IMR-90 (cell line): ENCODE measurements at regions not wholly inside any gene's neighbourhood (a gene's known extent, or its start where the extent isn't known, plus 50 kb on each side); places are given as distances from the start of the nearest gene placed in this dataset.

Experiments
- ATAC-seq: fragments of 200-7000 bp; cut with Tn5 transposase; 2 replicates; pipeline ENCODE4 v1.9.1; 2020; ENCODE audit warnings: low read depth, mild to moderate bottlenecking, moderate library complexity
- BruUV-seq: library from RNA; stranded (reverse); fragments of 400-500 nt; replicated peaks from 2 replicates; lab custom pipeline; 2021; lab: Mats Ljungman, UMichigan
- CTCF ChIA-PET: fragments of 300-600 bp; formaldehyde crosslinking; extraction: SDS; loops from one replicate; lab custom pipeline; 2021; ENCODE audit warnings: antibody characterized with exemption; lab: Yijun Ruan, JAX
- POLR2A ChIA-PET: fragments of 300-600 bp; sonication (Branson Sonifier 250); formaldehyde crosslinking; loops from one replicate; lab custom pipeline; 2022; ENCODE audit warnings: antibody characterized with exemption; ENCODE audit not compliant: unreplicated experiment; lab: Charles Lee
- DNase-seq: peaks from one replicate; pipeline ENCODE4 v3.0.0; 2013
- H2AFZ ChIP-seq: replicated peaks from 2 replicates; pipeline ENCODE3; 2013; ENCODE audit warnings: low read length, mild to moderate bottlenecking; ENCODE audit not compliant: poor library complexity
- H2AK5ac ChIP-seq: 2 replicates; pipeline ENCODE4 v1.6.1; 2013; ENCODE audit warnings: low read depth, low read length, inconsistent platforms
- H2AK9ac ChIP-seq: replicated peaks from 2 replicates; pipeline ENCODE3; 2013; ENCODE audit warnings: mild to moderate bottlenecking, low read depth, low read length, moderate library complexity; ENCODE audit not compliant: poor library complexity
- H2BK120ac ChIP-seq: 2 replicates; pipeline ENCODE4 v1.6.1; 2013; ENCODE audit warnings: low read depth, low read length, inconsistent platforms
- H2BK15ac ChIP-seq: 3 replicates; pipeline ENCODE4 v1.6.1; 2013; ENCODE audit warnings: low read depth, low read length, inconsistent platforms
- H2BK20ac ChIP-seq: 2 replicates; pipeline ENCODE4 v1.6.1; 2013; ENCODE audit warnings: low read depth, mild to moderate bottlenecking, inconsistent platforms, low read length, moderate library complexity
- H2BK5ac ChIP-seq: 2 replicates; pipeline ENCODE4 v1.6.1; 2013; ENCODE audit warnings: mild to moderate bottlenecking, low read depth, low read length, inconsistent platforms; ENCODE audit not compliant: poor library complexity, severe bottlenecking
- H3K14ac ChIP-seq: replicated peaks from 2 replicates; pipeline ENCODE4 v1.6.1; 2013; ENCODE audit warnings: low read depth, low read length, inconsistent platforms
- H3K18ac ChIP-seq: 2 replicates; pipeline ENCODE4 v1.6.1; 2013; ENCODE audit warnings: low read depth, low read length, control low read depth
- H3K23ac ChIP-seq: 2 replicates; pipeline ENCODE4 v1.6.1; 2013; ENCODE audit warnings: low read depth, low read length, inconsistent platforms
- H3K27ac ChIP-seq: 2 replicates; pipeline ENCODE4 v1.5.1; 2013; ENCODE audit warnings: mild to moderate bottlenecking, control low read depth, low read length; ENCODE audit not compliant: insufficient read depth
- H3K27me3 ChIP-seq: 2 replicates; pipeline ENCODE4 v1.6.1; 2013; ENCODE audit warnings: low read length; ENCODE audit not compliant: control insufficient read depth, insufficient read depth
- H3K36me3 ChIP-seq: 2 replicates; pipeline ENCODE4 v1.6.1; 2013; ENCODE audit warnings: low read length, mixed read lengths; ENCODE audit not compliant: control insufficient read depth, insufficient read depth
- H3K4ac ChIP-seq: 2 replicates; pipeline ENCODE4 v1.6.1; 2013; ENCODE audit warnings: low read depth, low read length, inconsistent platforms
- H3K4me1 ChIP-seq: 2 replicates; pipeline ENCODE4 v1.6.1; 2013; ENCODE audit warnings: low read length, mixed read lengths; ENCODE audit not compliant: control insufficient read depth, insufficient read depth
- H3K4me2 ChIP-seq: 2 replicates; pipeline ENCODE4 v1.6.1; 2013; ENCODE audit warnings: low read depth, mild to moderate bottlenecking, control low read depth, low read length, moderate library complexity
- H3K4me3 ChIP-seq: 2 replicates; pipeline ENCODE4 v1.5.1; 2013; ENCODE audit warnings: low read depth, mild to moderate bottlenecking, control low read depth, low read length, moderate library complexity; ENCODE audit not compliant: insufficient read depth
- H3K56ac ChIP-seq: 2 replicates; pipeline ENCODE4 v1.6.1; 2013; ENCODE audit warnings: low read length, inconsistent platforms; ENCODE audit not compliant: insufficient read depth; ENCODE audit errors: extremely low read depth
- H3K79me1 ChIP-seq, 2 experiments: 2 replicates each; pipeline ENCODE4 v1.6.1; 2013; ENCODE audit warnings: low read length in 2 of 2, inconsistent platforms in 1 of 2, low read depth in 1 of 2
- H3K9ac ChIP-seq: 2 replicates; pipeline ENCODE4 v1.6.1; 2013; ENCODE audit warnings: low read depth, low read length, control low read depth
- H3K9me1 ChIP-seq: 2 replicates; pipeline ENCODE4 v1.6.1; 2013; ENCODE audit warnings: low read length, inconsistent platforms; ENCODE audit not compliant: insufficient read depth
- H3K9me3 ChIP-seq: 2 replicates; pipeline ENCODE4 v1.6.1; 2013; ENCODE audit warnings: low read length; ENCODE audit not compliant: control insufficient read depth, insufficient read depth
- H4K20me1 ChIP-seq: 2 replicates; pipeline ENCODE4 v1.6.1; 2013; ENCODE audit warnings: low read length, inconsistent platforms; ENCODE audit not compliant: insufficient read depth
- H4K5ac ChIP-seq: 2 replicates; pipeline ENCODE4 v1.6.1; 2013; ENCODE audit warnings: mild to moderate bottlenecking, low read depth, low read length, control low read depth
- H4K8ac ChIP-seq, 2 experiments: 2 replicates each; pipeline ENCODE4 v1.6.1; 2013; ENCODE audit warnings: low read depth in 2 of 2, low read length in 2 of 2, control low read depth in 1 of 2, inconsistent platforms in 1 of 2
- H4K91ac ChIP-seq: 2 replicates; pipeline ENCODE4 v1.6.1; 2013; ENCODE audit warnings: low read depth, low read length, inconsistent platforms; ENCODE audit not compliant: insufficient read depth
- CEBPB ChIP-seq: IDR thresholded peaks from 2 replicates; pipeline ENCODE4 v1.6.1; 2012; ENCODE audit warnings: low read depth, low read length, improper control_type of control experiment
- CHD1 ChIP-seq: IDR thresholded peaks from 2 replicates; pipeline ENCODE4 v1.6.1; 2012; ENCODE audit warnings: low read depth, low read length, improper control_type of control experiment
- CTCF ChIP-seq: conservative IDR thresholded peaks from 2 replicates; pipeline ENCODE4 v1.5.1; 2012; ENCODE audit warnings: mild to moderate bottlenecking, low read depth, low read length, improper control_type of control experiment
- ELK1 ChIP-seq: fragments of 150-350 bp; IDR thresholded peaks from 2 replicates; pipeline ENCODE4 v1.6.1; 2016; ENCODE audit warnings: low read depth, mild to moderate bottlenecking, low read length, moderate library complexity, borderline replicate concordance
- MAZ ChIP-seq: IDR thresholded peaks from 2 replicates; pipeline ENCODE4 v1.6.1; 2012; ENCODE audit warnings: low read depth, mild to moderate bottlenecking, low read length, improper control_type of control experiment, moderate library complexity, borderline replicate concordance
- MXI1 ChIP-seq: IDR thresholded peaks from 2 replicates; pipeline ENCODE4 v1.6.1; 2012; ENCODE audit warnings: low read depth, mild to moderate bottlenecking, low read length, moderate library complexity, borderline replicate concordance
- NFE2L2 ChIP-seq: fragments of 150-350 bp; IDR thresholded peaks from 2 replicates; pipeline ENCODE4 v1.6.1; 2016; ENCODE audit warnings: low read depth, mild to moderate bottlenecking, low read length
- POLR2A ChIP-seq: IDR thresholded peaks from 2 replicates; pipeline ENCODE4 v1.6.1; 2012; ENCODE audit warnings: mild to moderate bottlenecking, low read depth, low read length
- RAD21 ChIP-seq: IDR thresholded peaks from 2 replicates; pipeline ENCODE4 v1.6.1; 2012; ENCODE audit warnings: low read length, improper control_type of control experiment
- RCOR1 ChIP-seq: IDR thresholded peaks from 2 replicates; pipeline ENCODE4 v1.6.1; 2012; ENCODE audit warnings: mild to moderate bottlenecking, low read length, improper control_type of control experiment; ENCODE audit not compliant: insufficient replicate concordance
- RFX5 ChIP-seq: IDR thresholded peaks from 2 replicates; pipeline ENCODE4 v1.8.0; 2012; ENCODE audit warnings: low read depth, mild to moderate bottlenecking, low read length, moderate library complexity
- SMC3 ChIP-seq: fragments of 150-350 bp; IDR thresholded peaks from 2 replicates; pipeline ENCODE4 v1.6.1; 2016; ENCODE audit warnings: low read depth, mild to moderate bottlenecking, antibody characterized with exemption, low read length, moderate library complexity
- WGBS, 2 experiments: methylation state at CpG; one replicate each; pipeline versions ENCODE4 v1.1.5 to v1.1.7; 2013; ENCODE audit warnings: missing lambda C conversion rate in 2 of 2; ENCODE audit not compliant: insufficient read length in 1 of 2; ENCODE audit errors: extremely low coverage in 2 of 2; 5-methylcytosine and 5-hydroxymethylcytosine counted together
- dilution Hi-C: fragments of 300-500 bp; cut with HindIII; formaldehyde crosslinking; loops from one replicate; pipeline ENCODE4 v1.14.3; 2018; ENCODE audit warnings: low sequenced_read_pairs; ENCODE audit not compliant: unreplicated experiment
- in situ Hi-C: fragments of 300-500 bp; cut with MboI; formaldehyde crosslinking; loops from 3 replicates; pipeline ENCODE4 v1.14.3; 2019; ENCODE audit warnings: low sequenced_read_pairs, inconsistent platforms, mixed read lengths
- intact Hi-C: fragments of 100-400 bp; cut with micrococcal nuclease; formaldehyde crosslinking; loops from 2 replicates; pipeline ENCODE4 v1.10.0; 2022

GRCh38 chr9:82342046-82342445 is 353.5 kb downstream of the SPATA31D1 start:
- Histone ChIP-seq H3K18ac (no peak overlapping the region), H2AK9ac (no peak overlapping the region), H4K91ac (no peak overlapping the region), H3K14ac (no peak overlapping the region), H3K36me3 (no peaks in the 10 kb centered on the region), H3K9ac (no peak overlapping the region), H2BK120ac (no peak overlapping the region), H2BK15ac (no peak overlapping the region), H4K5ac (no peak overlapping the region), H2BK5ac (no peak overlapping the region), H2AFZ (no peak overlapping the region), H3K4me1 (no peaks in the 10 kb centered on the region), H3K9me3 (peaks cover 7% of the 10 kb centered on the region), H3K27me3 (no peaks in the 10 kb centered on the region), H2AK5ac (no peak overlapping the region), H4K20me1 (no peaks in the 10 kb centered on the region), H3K23ac (no peak overlapping the region), H3K4me2 (no peak overlapping the region), H3K4ac (no peak overlapping the region), H4K8ac (no peak overlapping the region), H3K56ac (no peak overlapping the region), H3K79me1 (no peaks in the 10 kb centered on the region), H2BK20ac (no peak overlapping the region), H3K4me3 (no peak overlapping the region), H3K27ac (no peak overlapping the region), H3K9me1 (no peaks in the 10 kb centered on the region)
- dilution Hi-C loops (no loop called here), intact Hi-C loops (no loop called here), in situ Hi-C loops (no loop called here)
- TF ChIP-seq NFE2L2 (no peak), CHD1 (no peak), RCOR1 (no peak), POLR2A (no peak), RAD21 (no peak), ELK1 (no peak), SMC3 (no peak), CTCF (no peak), MAZ (no peak), RFX5 (no peak), CEBPB (no peak), MXI1 (no peak)
- WGBS, 2 experiments: no CpG with 5 or more reads among the region's 2 CpGs
- ChIA-PET POLR2A (no interaction called here), CTCF (no interaction called here)
- ATAC-seq: no peak
- BruUV-seq: no TSS peak
- DNase-seq: no peak
